HG02571 (cell line): ENCODE measurements at regions not wholly inside any gene's neighbourhood (a gene's known extent, or its start where the extent isn't known, plus 50 kb on each side); places are given as distances from the start of the nearest gene placed in this dataset.
"Not testable (repeated sequence)": the region's sequence is repeated elsewhere in the genome, so short reads cannot be mapped to it uniquely, and the experiment has no call there.

Experiments
- ATAC-seq: cut with Tn5 transposase; IDR thresholded peaks from one replicate; pipeline ENCODE4 v1.9.1; 2021; ENCODE audit warnings: mild to moderate bottlenecking, moderate library complexity; ENCODE audit not compliant: unreplicated experiment

DNA sequence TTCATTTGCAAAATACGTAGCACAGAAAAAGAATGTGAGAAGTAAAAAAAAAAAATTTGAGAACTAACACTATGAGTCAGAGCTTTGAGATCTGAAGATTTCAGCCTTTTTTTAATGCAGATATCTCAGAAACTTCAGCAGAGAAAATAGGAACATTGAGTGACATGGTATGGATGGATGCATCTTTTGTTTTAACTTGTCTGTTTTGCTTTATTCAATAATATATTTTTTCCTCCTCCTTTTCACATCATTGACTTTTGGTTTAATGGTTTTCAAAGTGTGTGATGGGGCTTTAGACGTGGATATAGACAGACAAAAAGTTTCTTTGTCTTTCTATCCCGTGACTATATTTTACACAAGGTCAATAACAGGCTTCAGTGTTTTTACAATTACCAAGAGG, 426.7 kb upstream of the FRG2C start:
- no peak for ATAC-seq

DNA sequence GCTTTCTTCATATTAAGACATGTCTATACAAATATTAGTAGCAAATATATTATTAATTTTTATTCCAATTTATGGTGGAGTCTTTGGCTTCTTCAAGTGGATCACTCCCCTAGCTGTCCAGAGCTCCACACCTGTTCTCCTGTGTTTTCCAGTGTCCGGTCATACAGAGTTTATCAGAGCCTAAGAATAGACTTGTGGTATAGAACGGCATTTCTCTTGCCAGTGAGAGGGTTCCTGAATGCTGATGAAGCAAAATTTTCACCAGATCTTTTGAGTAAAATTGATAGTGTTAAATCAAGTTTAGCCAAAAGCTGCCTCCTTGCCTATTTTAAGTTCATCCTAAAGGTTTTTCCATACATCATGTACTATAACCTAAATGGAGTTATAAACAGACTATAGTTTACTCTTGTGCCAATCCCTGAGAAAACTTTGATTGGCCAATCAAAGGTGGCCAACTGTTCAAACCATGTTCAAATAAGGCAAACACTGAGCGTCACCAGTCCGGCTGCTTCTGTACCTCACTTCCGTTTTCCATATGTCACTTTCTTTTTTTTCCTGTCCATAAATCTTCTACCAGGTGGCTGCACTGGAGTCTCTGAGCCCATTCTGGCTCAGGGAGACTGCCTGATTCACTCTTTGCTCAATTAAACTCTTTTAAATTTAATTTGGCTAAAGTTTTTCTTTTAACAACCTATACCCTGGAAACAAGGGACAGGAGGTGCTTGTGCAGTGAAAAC, 422.7 kb upstream of the FRG2C start:
- not testable (repeated sequence) for ATAC-seq

DNA sequence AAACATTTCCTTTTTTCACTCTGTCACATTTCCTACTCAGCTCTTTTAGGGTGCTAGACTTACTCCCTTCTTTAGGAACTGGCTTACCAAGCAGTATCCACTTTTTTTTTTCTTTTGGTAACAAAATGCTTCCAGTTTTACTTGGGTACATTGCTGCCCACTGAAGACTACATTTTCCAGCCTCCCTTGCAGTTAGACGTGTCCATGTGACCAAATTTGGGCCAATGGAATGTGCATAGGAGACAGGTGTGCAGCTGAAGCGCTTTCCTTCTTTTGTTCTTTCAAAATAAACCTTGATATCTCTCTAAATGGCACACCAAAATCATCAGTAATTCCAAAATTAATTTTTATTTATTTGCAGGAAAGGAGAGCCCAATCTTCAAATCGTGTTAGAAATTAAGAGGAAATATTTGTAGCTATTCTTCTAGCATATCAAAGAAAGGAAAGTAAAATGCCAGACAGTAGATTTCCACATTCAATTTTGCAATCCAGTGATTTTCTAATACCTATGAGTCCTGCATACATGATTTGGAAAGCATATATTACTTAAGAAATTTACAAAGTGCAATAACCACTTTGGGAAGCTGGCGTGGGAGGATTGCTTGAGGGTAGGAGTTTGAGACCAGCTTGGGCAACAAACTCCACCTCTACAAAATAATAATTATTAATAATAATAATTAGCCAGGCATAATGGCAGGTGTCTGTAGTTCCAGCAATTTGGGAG, 422.0 kb upstream of the FRG2C start:
- no peak for ATAC-seq

DNA sequence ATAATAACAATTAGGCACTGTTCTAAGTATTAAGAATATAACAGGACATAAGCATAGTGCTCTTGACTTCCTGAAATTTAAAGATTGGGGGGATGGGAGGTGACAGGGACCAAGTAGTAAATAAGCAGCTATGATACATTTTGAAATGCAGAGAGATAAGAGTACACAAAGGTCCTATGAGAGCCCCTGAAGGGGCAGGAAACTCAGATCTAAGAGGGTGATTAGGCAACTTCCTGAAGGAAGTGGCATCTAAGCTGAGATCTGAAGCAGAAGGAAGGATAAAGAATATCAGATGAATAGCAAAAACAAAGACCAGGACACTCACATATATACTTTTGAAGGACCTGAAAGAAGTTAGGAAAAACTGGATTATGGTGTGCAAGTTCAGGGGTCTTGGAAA, 415.2 kb upstream of the FRG2C start:
- no peak for ATAC-seq

DNA sequence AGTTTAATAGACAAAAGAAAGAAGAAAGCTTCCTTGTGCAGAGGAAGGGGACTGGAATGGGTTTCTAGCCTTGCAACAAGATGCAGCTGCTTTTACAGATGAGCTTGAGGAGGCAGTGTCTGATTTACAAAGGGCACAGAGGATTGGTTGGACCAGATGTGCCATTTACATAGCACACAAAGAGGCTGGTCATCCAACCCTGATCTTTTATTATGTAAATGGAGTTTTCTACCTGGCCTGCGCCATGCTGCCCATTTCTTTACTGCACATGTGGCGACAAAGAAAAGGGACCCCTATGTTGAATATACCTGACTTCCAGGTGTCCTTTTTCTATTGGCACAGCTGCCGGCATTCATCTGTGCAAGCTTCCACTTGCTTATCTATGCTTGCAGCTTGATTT, 409.4 kb upstream of the FRG2C start:
- no peak for ATAC-seq

DNA sequence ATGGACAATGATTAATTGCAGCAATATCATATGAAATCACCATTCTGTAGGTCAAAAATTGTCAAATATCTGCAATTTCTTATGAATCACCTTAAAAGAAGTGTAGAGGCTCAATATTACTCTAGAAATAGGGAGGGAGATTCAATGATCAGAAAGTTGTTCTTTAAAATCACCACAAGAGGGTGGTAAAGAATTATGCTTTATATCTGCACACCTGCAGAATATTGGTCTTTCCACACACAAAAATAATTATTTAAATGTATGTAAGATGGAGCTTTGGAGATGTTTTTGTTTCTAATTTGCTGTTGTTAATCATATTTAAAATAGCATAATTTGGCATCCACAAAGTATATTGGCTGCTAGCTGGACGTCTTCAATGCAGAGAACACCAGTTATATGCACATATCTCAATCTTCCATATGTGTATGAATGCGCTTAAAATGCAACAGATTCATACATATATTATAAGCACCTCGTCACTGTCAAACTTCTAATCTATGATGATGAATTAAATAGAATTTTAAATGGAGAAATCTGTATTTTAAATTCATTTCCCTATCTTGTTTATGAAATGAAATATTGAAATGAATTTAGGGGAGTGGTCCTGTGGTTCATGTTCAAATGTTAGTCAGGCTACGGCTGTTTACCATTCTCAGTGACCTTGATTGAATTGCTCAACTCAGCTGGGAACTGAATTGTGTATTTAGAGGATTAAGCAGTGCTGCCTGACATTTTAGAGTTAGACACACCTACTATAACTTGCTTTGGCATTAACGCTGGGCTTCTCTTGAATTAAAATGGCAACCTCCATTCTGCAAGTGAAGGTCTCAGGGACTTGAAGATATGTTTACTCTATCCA, 405.1 kb upstream of the FRG2C start:
- not testable (repeated sequence) for ATAC-seq

DNA sequence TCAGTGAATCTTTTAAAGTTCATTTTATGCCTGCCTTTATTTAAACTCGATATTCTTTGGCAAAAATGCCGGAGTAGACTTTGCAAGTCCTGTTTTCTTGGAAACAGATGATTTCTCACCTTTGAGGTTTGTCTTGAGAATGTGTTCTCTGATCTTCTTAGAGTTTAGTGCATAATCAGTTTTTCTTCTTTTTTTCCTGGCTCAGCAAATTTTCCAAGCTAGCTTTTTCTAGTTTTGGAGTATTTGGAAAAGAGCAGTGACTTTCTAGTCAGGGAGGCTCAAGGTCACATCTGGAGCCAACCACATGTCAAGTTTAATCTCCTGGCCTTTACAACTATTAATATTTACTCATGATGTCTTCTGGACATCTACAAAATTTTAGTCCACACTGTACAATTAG, 403.2 kb upstream of the FRG2C start:
- not testable (repeated sequence) for ATAC-seq

DNA sequence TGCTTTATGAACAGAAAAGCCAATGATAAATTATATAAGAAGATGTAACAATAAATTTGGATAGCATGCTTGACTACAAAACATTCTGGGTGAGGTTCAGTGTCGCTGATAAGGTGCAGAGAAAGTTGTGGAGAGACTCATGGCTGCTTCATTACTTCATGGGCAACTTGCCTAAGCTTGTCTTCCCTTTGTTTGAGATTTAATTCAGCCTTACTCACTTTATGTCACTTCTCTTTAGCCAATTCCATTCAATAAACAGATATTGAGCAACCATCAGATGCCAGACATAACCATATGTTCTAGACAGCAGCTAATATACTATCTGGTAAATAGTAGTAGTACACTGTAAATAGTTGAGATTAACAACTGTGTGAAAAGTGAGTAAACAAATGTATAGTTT, 401.5 kb upstream of the FRG2C start:
- ATAC-seq, result no peak

DNA sequence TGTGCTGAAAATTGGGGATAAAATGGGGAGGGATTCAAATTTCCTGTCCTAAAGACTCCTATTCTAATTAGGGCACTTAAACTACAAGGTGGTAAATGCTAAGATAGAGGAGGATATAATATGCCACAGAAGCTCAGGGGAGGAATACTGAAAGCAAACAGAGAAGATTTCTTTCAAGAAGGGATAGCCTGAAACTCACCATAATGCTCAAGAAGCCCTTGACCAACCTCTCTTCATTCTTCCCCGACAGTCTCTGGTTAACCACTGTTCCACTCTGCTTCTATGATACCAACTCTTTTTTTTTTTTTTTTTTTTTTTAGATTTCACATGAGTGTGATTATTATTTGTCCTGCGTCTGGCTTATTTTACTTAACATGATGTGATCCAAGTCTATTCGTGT, 398.2 kb upstream of the FRG2C start:
- ATAC-seq, result no peak

DNA sequence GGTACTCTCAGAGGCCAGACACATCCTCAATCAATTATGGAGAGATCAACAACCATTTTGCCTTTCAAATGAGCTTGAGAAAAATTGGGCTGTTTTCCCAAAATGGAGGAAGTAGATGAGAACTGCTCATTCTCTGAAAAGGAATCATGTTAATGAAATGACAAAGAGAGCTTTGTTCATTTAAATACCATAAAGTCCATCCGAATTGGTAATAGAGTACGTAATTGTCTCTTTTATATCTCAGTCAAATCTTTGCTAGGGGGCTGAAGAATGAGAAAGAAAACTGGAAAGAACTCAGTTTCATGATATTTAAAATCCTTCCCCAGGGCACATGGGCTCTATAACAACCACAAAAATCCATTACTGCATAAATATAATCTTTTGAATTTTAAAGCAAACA, 395.6 kb upstream of the FRG2C start:
- ATAC-seq, result not testable (repeated sequence)

DNA sequence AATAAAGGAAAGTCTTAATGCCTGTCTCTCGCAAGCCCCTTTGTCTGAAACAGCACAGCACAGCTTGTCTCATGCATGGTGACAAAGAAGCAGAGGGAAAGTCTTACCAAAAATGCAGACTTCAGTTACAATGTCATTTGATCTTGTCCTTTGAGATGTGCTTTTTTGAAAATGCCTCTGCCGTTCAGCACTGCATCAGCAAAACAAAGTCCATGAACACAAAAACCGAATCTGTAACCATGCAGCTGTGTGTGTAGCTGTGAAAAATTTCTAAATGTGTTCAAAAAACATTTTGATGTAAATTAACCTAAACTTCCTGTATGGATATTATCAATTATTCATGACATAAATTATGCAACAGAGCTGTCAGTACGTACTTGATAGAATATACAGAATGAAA, 391.9 kb upstream of the FRG2C start:
- not testable (repeated sequence) for ATAC-seq

DNA sequence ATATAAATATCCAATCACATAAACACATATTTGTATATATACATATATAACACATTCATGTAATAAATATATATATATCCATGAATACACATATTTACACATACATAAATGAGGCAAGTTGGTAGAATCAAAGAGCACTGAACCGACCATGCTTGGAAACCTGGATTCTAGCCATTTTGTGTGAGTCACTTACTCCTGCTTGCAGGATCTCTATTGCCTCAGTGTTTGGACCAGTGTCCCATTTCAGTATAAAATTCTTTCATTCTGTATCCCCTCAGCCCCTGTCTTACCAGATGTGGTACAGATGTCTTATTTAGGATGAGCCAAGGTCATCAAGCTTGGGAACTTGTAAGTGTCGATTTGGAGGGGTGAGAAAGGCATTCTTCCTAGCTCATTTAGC, 391.4 kb upstream of the FRG2C start:
- ATAC-seq, result no peak

DNA sequence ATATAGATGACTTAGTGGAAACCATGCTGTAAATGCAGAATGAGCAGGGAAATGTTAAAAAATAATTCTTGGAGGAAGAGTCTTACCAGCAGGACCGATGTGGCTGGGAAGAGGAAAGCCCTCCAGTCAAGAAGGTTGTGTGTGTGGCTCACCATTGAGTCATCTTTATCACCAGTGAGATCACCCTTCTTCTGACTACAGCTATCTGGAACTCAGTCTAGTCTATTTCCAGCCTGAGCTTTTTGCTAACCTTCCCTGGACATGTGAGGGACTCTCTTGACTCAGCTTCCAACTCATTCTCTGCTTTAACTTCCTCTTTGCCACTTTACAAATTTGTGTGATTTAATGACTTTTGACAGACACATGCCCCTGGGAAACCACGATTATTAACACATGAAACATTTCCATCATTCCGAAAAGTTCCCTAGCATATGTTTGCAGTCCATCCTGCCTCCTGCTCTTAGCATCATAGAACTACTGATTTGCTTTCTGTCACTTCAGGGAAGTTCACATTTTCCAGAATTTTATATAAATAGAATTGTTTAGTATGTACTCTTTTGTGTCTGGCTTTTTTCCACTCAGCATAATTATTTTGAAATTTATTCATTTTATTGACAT, 378.5 kb upstream of the FRG2C start:
- not testable (repeated sequence) for ATAC-seq

DNA sequence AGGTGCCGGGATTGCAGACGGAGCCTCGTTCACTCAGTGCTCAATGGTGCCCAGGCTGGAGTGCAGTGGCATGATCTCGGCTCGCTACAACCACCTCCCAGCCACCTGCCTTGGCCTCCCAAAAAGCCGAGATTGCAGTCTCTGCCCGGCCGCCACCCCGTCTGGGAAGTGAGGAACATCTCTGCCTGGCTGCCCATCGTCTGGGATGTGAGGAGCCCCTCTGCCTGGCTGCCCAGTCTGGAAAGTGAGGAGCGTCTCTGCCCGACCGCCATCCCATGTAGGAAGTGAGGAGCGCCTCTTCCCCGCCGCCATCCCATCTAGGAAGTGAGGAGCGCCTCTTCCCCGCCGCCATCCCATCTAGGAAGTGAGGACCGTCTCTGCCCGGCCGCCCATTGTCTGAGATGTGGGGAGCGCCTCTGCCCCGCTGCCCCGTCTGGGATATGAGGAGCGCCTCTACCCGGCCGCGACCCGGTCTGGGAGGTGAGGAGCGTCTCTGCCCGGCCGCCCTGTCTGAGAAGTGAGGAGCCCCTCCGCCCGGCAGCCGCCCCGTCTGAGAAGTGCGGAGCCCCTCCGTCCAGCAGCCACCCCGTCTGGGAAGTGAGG, 375.1 kb upstream of the FRG2C start:
- not testable (repeated sequence) for ATAC-seq

DNA sequence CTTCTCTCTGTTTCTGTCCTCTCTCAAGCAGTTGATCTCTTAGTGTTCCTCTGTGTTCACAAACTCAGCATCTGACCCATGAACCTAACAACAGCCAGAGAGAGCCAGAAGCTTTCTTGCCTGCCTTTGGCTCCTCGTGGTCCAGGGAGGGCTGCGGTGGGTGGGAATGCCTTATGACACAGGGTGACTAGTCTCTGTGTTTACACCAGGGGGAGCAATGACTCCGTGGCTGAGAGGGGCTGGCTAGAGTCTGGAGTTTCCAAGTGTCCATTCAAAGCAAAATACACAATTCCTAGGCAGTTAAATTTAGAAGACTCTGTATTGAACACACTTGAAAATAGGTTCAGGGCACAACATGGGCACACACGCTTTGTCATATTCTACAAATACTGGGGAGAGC, 370.0 kb upstream of the FRG2C start:
- ATAC-seq, result no peak

DNA sequence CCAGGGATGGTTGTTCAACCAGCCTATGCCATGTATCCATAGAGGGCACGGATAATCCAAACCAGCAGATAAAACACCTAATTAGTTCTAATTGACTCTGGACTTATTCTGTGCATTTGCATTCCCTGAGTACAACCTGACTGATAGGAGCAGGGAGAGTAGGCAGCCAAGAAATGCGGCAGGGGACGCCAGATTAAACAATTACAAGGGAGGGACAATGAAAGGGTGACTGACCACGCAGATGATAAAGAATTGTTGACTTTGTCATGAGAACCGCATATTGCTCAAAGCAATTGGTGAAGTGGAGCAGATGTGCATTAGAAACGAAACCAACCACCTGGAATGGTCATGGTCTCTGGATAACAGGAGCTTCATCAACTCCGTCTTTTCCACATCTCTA, 369.1 kb upstream of the FRG2C start:
- no peak for ATAC-seq

DNA sequence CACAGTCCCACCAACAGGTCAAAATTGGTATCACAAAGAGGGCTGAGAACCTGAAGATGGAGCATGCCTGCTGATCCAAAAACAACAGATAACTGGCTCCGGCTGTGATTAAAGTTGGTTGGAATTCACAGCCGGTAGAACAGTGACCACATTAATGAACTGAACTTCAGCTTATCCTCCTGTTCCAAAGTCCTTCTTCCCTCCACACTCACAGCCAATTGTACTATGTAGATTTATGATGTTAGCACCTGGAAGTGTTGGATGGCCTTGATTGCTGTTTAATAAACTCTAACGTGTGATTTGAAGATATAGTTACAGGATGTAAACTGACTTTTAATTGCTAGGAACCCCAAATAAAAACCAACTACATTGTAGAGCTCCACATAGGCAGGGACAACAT, 367.3 kb upstream of the FRG2C start:
- no peak for ATAC-seq

DNA sequence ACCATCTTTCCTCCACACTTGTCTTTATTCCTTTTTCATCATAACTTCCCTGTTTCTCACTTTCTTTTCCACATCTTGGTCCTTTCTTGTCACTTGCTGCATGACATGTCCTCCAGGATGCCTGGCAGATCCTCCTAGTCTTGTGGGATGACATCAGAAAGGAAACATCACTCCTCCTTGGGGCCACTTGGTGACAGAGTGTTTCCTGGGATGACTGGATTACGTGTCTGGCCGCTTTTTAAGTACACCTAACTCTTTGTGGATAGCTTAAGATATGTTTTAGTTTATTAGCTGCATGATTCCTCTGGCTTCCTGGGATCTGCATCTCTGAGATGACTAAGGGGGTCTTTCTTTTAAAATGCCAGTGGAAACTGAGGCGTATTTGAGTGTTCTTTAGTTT, 363.5 kb upstream of the FRG2C start:
- no peak for ATAC-seq

DNA sequence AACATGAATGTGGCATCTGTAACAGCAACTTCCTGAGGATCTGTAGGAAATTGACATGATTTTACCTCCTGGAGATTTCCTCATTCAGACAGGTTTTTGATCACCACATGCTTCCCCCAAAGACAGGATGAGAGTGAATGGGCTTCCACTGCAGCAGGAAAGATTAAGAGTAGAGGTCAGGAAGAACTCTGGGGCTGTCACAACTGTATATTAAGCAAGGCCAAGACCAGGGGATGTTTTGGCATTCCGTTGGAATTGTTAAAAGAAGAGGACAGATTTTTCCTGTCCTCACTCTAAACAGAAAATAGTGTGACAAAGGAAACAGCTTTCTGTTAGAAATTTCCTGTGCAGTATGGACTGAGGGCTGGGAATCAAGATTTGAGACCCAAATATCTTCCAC, 363.1 kb upstream of the FRG2C start:
- not testable (repeated sequence) for ATAC-seq

DNA sequence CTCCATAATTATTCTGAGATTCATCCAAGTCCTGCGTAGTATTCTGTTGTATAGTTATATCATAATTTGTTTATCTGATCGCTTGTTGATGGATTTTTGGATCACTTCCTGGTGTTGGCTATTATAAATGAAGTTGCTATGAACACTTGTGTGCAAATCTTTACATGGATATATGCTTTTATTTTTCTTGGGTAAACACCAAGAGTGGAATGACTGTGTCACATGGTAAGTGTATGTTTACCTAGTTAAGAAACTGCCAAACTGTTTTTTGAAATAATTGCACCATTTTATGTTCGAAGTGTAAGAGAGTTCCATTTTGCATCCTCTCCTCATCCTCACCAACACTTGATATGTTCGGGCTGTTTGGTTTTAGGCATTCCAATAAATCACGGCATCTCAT, 360.4 kb upstream of the FRG2C start:
- ATAC-seq, result no peak

DNA sequence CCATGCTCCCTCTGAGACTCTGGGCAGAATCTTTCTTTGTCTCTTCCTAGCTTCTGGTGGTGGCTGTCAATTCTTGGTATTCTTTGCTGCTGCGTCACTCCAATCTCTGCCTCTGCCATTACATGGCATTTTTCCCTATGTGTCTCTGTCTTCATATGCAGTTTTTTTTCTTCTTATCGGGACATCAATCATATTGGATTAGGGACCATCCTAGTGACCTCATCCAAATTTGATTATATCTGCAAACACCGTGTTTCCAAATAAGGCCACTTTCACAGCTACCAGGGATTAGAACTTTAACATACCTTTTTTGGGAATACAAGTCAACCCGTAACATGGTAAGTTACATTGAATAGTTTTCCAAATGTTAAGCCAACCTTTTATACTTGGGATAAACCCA, 358.2 kb upstream of the FRG2C start:
- no peak for ATAC-seq
